ENCODE measurements at regions not wholly inside any gene's neighbourhood (a gene's known extent, or its start where the extent isn't known, plus 50 kb on each side); places are given as distances from the start of the nearest gene placed in this dataset.

- DNase-seq (ENCODE audit: extremely low read depth, low read depth), result no peak
- TF ChIP-seq, protein P1, sequence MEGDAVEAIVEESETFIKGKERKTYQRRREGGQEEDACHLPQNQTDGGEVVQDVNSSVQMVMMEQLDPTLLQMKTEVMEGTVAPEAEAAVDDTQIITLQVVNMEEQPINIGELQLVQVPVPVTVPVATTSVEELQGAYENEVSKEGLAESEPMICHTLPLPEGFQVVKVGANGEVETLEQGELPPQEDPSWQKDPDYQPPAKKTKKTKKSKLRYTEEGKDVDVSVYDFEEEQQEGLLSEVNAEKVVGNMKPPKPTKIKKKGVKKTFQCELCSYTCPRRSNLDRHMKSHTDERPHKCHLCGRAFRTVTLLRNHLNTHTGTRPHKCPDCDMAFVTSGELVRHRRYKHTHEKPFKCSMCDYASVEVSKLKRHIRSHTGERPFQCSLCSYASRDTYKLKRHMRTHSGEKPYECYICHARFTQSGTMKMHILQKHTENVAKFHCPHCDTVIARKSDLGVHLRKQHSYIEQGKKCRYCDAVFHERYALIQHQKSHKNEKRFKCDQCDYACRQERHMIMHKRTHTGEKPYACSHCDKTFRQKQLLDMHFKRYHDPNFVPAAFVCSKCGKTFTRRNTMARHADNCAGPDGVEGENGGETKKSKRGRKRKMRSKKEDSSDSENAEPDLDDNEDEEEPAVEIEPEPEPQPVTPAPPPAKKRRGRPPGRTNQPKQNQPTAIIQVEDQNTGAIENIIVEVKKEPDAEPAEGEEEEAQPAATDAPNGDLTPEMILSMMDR (IDR thresholded peaks at IDR 0.05; ENCODE audit: low read depth, low read length), result no peak
Measured at GRCh38 chr4:155506745-155507144, 130.0 kb upstream of the MAP9 start.

DNA sequence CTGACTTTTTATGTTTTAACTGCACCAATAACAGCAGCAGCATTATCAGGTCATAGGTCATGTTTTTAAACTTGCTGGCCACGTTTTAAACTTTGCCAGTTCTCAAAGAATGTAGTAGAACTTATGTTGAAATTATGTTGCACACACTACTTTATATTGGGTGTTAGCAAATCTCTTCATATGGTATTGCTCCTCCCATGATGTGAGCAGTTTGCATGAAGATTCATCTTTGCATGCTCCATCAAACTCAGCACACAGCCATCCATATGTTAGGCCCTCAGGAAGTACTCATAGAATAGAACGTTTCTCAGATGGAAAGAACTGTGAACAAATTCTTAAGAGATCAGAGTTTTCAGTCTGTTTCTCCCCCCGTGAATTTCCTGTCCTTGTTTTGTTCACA lies 128.6 kb upstream of the MAP9 start:
- DNase-seq (ENCODE audit: extremely low read depth, low read depth), result no peak
- TF ChIP-seq, protein P1 (IDR thresholded peaks at IDR 0.05; ENCODE audit: low read depth, low read length), result no peak

DNA sequence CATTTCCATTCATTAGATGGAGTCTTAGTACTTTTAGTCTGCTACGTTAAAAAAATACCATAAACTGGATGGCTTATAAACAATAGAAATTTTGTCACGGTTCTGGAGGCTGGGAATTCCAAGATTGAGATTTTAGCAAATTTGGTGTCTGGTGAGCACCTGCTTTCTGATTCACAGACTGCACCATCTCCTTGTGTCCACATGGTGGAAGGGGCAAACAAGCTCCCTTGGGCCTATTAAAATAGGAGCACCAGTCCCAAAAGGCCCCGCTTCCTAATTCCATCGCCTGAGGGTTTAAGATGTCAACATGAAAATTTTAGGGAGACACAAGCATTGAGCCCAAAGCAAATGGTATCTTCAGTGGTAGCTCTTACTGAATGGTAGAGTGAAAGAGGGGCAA lies 120.5 kb upstream of the MAP9 start:
- DNase-seq (ENCODE audit: extremely low read depth, low read depth), result no peak

DNA sequence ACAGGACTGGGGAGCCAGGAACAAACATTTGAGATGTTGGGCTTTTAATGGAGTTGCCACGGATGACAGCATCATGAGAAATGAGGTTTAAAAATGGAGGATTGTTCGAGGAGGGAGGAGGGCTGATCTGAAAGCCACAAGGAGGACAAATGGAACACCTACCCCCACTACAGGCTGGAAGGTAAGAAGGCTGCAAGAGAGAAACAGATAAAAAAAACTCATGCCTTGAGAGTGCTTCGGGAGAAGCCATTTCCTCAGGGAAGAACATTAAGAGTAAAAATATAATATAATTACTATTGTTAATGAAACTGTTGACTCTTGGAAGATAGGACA lies 119.5 kb upstream of the MAP9 start:
- TF ChIP-seq, protein P1 (IDR thresholded peaks at IDR 0.05; ENCODE audit: low read depth, low read length), result no peak

More for the DNA sequence above, 120.5 kb upstream of the MAP9 start:
- TF ChIP-seq, protein P1 (IDR thresholded peaks at IDR 0.05; ENCODE audit: low read depth, low read length), result no peak

DNA sequence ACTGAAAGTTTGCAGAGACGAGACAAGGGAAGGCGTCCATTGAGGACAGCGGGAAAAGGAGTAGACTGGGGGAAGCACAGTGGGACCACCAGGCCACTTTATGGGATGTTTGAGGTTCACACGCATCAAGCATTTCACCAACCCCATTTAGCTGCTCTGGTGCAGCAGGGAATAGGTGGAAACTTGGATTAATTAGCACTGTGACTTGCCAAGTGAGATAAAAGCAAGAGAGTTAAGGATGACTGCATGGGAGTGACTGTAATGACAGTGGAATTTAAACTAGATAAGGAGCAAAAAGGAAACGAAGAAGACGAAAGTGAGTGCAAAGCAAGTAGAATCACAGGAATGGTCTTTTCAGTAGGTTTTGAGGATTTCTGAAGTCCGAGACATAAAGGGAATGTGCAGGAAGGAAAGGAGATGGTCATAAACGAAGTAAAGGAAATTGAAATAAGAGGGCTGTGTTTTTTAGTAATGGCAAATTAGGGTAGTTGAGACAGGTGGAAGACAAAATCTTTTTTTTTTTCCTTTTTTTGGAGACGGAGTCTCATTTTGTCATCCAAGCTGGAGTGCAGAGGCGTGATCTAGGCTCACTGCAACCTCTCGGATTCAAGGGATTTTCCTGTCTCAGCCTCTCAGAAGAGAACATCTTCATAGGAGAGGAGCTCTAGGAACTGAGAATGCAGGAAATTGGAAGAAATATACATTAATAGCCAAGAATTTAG lies 119.0 kb upstream of the MAP9 start:
- TF ChIP-seq, protein P1 (IDR thresholded peaks at IDR 0.05; ENCODE audit: low read depth, low read length), result no peak
- no peak for DNase-seq (ENCODE audit: extremely low read depth, low read depth)

More for the DNA sequence above, 119.5 kb upstream of the MAP9 start:
- DNase-seq (ENCODE audit: extremely low read depth, low read depth), result no peak

- TF ChIP-seq, protein P1 (IDR thresholded peaks at IDR 0.05; ENCODE audit: low read depth, low read length), result no peak
- DNase-seq (ENCODE audit: extremely low read depth, low read depth), result no peak
Measured at GRCh38 chr4:155494037-155494718, 117.4 kb upstream of the MAP9 start.

GRCh38 chr4:155491336-155492120 lies 114.8 kb upstream of the MAP9 start:
- no peak for DNase-seq (ENCODE audit: extremely low read depth, low read depth)
- TF ChIP-seq, protein P1 (IDR thresholded peaks at IDR 0.05; ENCODE audit: low read depth, low read length), result no peak
